ENCODE measurements at regions not wholly inside any gene's neighbourhood (a gene's known extent, or its start where the extent isn't known, plus 50 kb on each side); places are given as distances from the start of the nearest gene placed in this dataset.

GRCh38 chr6:166877906-166878305 is 78.4 kb downstream of the RNASET2 start:
- Histone ChIP-seq H3K4me1 (ENCODE audit: control insufficient read depth, extremely low read depth, insufficient read depth, low read length) (peaks cover 10% of the 10 kb centered on the region), H2AFZ (ENCODE audit: control insufficient read depth, low read length) (no peak overlapping the region), H4K20me1 (ENCODE audit: control insufficient read depth, extremely low read depth, insufficient read depth, low read length) (no peaks in the 10 kb centered on the region), H3K9ac (ENCODE audit: control insufficient read depth, extremely low read depth, insufficient read depth, low read length) (no peak overlapping the region), H3K27me3 (ENCODE audit: control insufficient read depth, extremely low read depth, insufficient read depth, low read length) (no peaks in the 10 kb centered on the region), H3K9me1 (ENCODE audit: control insufficient read depth, extremely low read depth, insufficient read depth, low read length) (no peaks in the 10 kb centered on the region), H3K79me2 (ENCODE audit: control insufficient read depth, insufficient read depth, low read length) (no peaks in the 10 kb centered on the region), H3K36me3 (ENCODE audit: control insufficient read depth in 2 of 2, extremely low read depth in 1 of 2, insufficient read depth in 2 of 2, low read length in 2 of 2) (no peaks in the 10 kb centered on the region), H3K4me2 (ENCODE audit: control insufficient read depth, extremely low read depth, insufficient read depth, low read depth, low read length) (peak overlapping the region; percentile 19), H3K9me3 (ENCODE audit: control insufficient read depth, low read depth, low read length) (no peaks in the 10 kb centered on the region), H3K4me3 (ENCODE audit: control insufficient read depth in 2 of 3, extremely low read depth in 1 of 3, insufficient read depth in 2 of 3, low read depth in 1 of 3, low read length in 3 of 3) (no peak overlapping the region), H3K27ac (ENCODE audit: control insufficient read depth, insufficient read depth, low read length) (no peak overlapping the region)
- no peak for TF ChIP-seq CTCF (optimal IDR thresholded peaks at IDR 0.05 in 1 of 3, IDR thresholded peaks at IDR 0.05 in 1 of 3, conservative IDR thresholded peaks at IDR 0.05 in 1 of 3; ENCODE audit: extremely low read depth in 1 of 3, insufficient read depth in 2 of 3, low read length in 3 of 3)
- no peak for TF ChIP-seq EZH2 (IDR thresholded peaks at IDR 0.05; ENCODE audit: low read length)
- DNase-seq (ENCODE audit: low read depth, low spot score) (no peak), FAIRE-seq (peak; percentile 61)
- dilution Hi-C loops (cut with MboI; ENCODE audit: extremely low pct_ligation_motif_present, low sequenced_read_pairs): no loop called here

GRCh38 chr6:166877349-166877748 is 79.0 kb downstream of the RNASET2 start:
- no peak overlapping the region for H3K9ac ChIP-seq (ENCODE audit: control insufficient read depth, extremely low read depth, insufficient read depth, low read length)
- no peak overlapping the region for H3K4me2 ChIP-seq (ENCODE audit: control insufficient read depth, extremely low read depth, insufficient read depth, low read depth, low read length)
- FAIRE-seq (no peak), DNase-seq (ENCODE audit: low read depth, low spot score) (no peak)
- H3K4me1 ChIP-seq (ENCODE audit: control insufficient read depth, extremely low read depth, insufficient read depth, low read length): peaks cover 10% of the 10 kb centered on the region
- H3K9me3 ChIP-seq (ENCODE audit: control insufficient read depth, low read depth, low read length): no peaks in the 10 kb centered on the region
- H2AFZ ChIP-seq (ENCODE audit: control insufficient read depth, low read length): no peak overlapping the region
- no peaks in the 10 kb centered on the region for H3K9me1 ChIP-seq (ENCODE audit: control insufficient read depth, extremely low read depth, insufficient read depth, low read length)
- no peak overlapping the region for H3K4me3 ChIP-seq (ENCODE audit: control insufficient read depth in 2 of 3, extremely low read depth in 1 of 3, insufficient read depth in 2 of 3, low read depth in 1 of 3, low read length in 3 of 3)
- TF ChIP-seq CTCF (optimal IDR thresholded peaks at IDR 0.05 in 1 of 3, IDR thresholded peaks at IDR 0.05 in 1 of 3, conservative IDR thresholded peaks at IDR 0.05 in 1 of 3; ENCODE audit: extremely low read depth in 1 of 3, insufficient read depth in 2 of 3, low read length in 3 of 3) (no peak), EZH2 (IDR thresholded peaks at IDR 0.05; ENCODE audit: low read length) (no peak)
- dilution Hi-C loops (cut with MboI; ENCODE audit: extremely low pct_ligation_motif_present, low sequenced_read_pairs): no loop called here
- no peak overlapping the region for H3K27ac ChIP-seq (ENCODE audit: control insufficient read depth, insufficient read depth, low read length)
- no peaks in the 10 kb centered on the region for H3K27me3 ChIP-seq (ENCODE audit: control insufficient read depth, extremely low read depth, insufficient read depth, low read length)
- H3K79me2 ChIP-seq (ENCODE audit: control insufficient read depth, insufficient read depth, low read length): no peaks in the 10 kb centered on the region
- H4K20me1 ChIP-seq (ENCODE audit: control insufficient read depth, extremely low read depth, insufficient read depth, low read length): no peaks in the 10 kb centered on the region
- H3K36me3 ChIP-seq (ENCODE audit: control insufficient read depth in 2 of 2, extremely low read depth in 1 of 2, insufficient read depth in 2 of 2, low read length in 2 of 2): no peaks in the 10 kb centered on the region

Measured in keratinocyte (primary cell).